Ascending aorta (tissue), 2 donors: ENCODE measurements at regions not wholly inside any gene's neighbourhood (a gene's known extent, or its start where the extent isn't known, plus 50 kb on each side); places are given as distances from the start of the nearest gene placed in this dataset.

Experiments
- DNase-seq, 2 donors: peaks; one replicate each; pipeline ENCODE4 v3.0.0-alpha.2; 2019; ENCODE audit warnings: low spot score in 2 of 2
- H3K27ac ChIP-seq, 2 donors: fragments of 200-600 bp; sonication (generic); one replicate each; pipeline ENCODE4 v1.5.1; 2016 to 2017; ENCODE audit warnings: mild to moderate bottlenecking in 1 of 2
- H3K27me3 ChIP-seq: fragments of 200-600 bp; sonication (generic); one replicate; pipeline ENCODE4 v1.5.1; 2017
- H3K36me3 ChIP-seq, 2 donors: fragments of 200-600 bp; sonication (generic); one replicate each; pipeline ENCODE4 v1.5.1; 2016
- H3K4me1 ChIP-seq, 2 donors: fragments of 200-600 bp; sonication (generic); one replicate each; pipeline ENCODE4 v1.5.1; 2016 to 2017; ENCODE audit warnings: mild to moderate bottlenecking in 1 of 2
- H3K4me3 ChIP-seq, 2 donors: fragments of 200-600 bp; sonication (generic); one replicate each; pipeline ENCODE4 v1.5.1; 2016 to 2017; ENCODE audit warnings: mild to moderate bottlenecking in 1 of 2
- H3K9me3 ChIP-seq, 2 donors: fragments of 200-600 bp; sonication (generic); one replicate each; pipeline ENCODE4 v1.5.1; 2016
- intact Hi-C: fragments of 100-400 bp; cut with DNase I; formaldehyde crosslinking; loops from one replicate; pipeline ENCODE4 v1.15.1; 2023
- TF ChIP-seq, protein P1 (sequence below), 3 experiments: fragments of 200-600 bp in 2 of 3; fragments of 450-650 bp in 1 of 3; sonication (generic) in 2 of 3; IDR thresholded peaks; one replicate each; pipeline ENCODE4 v1.5.1; 2016 to 2019; ENCODE audit warnings: antibody characterized with exemption in 3 of 3, mild to moderate bottlenecking in 1 of 3, moderate library complexity in 1 of 3

DNA sequence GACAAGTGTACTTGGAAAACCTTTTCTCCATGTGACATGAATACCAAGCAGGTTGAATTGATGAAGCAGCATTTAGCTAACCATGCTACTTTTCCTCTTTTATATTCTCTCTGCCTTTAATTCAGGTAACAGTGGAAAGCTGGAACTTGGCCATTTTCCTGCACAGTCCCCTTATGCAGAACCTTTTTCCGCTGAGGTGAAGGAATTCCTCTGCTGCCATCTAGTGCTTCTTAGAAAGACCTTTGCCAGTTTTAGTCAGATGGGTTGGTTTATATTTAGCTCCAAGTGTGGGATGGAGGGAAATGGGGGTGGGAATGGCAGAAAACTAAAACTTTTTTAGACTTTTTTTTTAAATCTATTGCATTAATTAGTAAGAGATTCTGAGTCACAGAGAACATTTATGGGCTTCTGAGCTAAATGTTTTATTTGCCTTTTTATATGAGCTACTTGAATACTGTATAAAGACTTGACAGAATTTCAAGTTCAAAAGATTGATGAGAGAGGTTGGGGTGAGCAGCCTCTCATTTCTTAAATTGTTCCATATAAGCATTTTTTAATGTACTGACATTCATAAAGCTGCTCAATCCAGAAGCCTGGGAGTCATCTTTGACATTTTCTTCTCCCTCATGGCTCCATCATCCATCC lies 153.9 kb upstream of the ZC3H12C start:
- no peak for DNase-seq
- no peaks in the 10 kb centered on the region for H3K4me1 ChIP-seq
- intact Hi-C loops, result no loop called here

DNA sequence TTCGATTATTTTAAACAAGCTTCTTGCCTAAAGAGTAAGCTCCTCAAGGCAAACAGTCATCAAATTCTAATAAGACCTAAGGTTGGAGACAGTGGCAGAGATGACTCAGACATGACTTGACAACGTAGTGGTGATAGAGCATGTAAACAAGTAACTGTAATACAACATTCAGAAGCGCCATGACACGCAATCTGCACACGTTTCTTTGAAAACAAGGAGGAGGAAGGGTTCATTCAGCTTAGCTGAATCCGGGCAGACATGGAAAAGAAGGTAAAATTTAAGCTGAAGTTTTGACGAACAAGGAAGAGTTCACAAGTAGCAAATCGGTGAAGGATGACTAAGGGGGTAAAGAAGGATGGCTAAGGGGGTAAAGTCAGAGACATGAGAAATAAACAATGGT lies 152.4 kb upstream of the ZC3H12C start:
- Histone ChIP-seq H3K27me3 (no peaks in the 10 kb centered on the region), H3K4me3 (no peak overlapping the region), H3K27ac (no peak overlapping the region), H3K9me3 (no peaks in the 10 kb centered on the region), H3K4me1 (no peaks in the 10 kb centered on the region), H3K36me3 (no peaks in the 10 kb centered on the region)
- DNase-seq, result no peak
- intact Hi-C loops, result loop anchor here (10.0 kb wide), 1 partner anchor 1246 kb away; no protein-coding TSS in a partner anchor
- TF ChIP-seq, protein P1, sequence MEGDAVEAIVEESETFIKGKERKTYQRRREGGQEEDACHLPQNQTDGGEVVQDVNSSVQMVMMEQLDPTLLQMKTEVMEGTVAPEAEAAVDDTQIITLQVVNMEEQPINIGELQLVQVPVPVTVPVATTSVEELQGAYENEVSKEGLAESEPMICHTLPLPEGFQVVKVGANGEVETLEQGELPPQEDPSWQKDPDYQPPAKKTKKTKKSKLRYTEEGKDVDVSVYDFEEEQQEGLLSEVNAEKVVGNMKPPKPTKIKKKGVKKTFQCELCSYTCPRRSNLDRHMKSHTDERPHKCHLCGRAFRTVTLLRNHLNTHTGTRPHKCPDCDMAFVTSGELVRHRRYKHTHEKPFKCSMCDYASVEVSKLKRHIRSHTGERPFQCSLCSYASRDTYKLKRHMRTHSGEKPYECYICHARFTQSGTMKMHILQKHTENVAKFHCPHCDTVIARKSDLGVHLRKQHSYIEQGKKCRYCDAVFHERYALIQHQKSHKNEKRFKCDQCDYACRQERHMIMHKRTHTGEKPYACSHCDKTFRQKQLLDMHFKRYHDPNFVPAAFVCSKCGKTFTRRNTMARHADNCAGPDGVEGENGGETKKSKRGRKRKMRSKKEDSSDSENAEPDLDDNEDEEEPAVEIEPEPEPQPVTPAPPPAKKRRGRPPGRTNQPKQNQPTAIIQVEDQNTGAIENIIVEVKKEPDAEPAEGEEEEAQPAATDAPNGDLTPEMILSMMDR (IDR thresholded peaks at IDR 0.05), result no peak

More for the DNA sequence above, 153.9 kb upstream of the ZC3H12C start:
- H3K27me3 ChIP-seq, result no peaks in the 10 kb centered on the region
- no peaks in the 10 kb centered on the region for H3K9me3 ChIP-seq
- H3K27ac ChIP-seq, result no peak overlapping the region
- TF ChIP-seq, protein P1 (IDR thresholded peaks at IDR 0.05), result peak in 2 of 3 experiments; percentile 31 to 58
- no peaks in the 10 kb centered on the region for H3K36me3 ChIP-seq
- H3K4me3 ChIP-seq, result no peak overlapping the region

DNA sequence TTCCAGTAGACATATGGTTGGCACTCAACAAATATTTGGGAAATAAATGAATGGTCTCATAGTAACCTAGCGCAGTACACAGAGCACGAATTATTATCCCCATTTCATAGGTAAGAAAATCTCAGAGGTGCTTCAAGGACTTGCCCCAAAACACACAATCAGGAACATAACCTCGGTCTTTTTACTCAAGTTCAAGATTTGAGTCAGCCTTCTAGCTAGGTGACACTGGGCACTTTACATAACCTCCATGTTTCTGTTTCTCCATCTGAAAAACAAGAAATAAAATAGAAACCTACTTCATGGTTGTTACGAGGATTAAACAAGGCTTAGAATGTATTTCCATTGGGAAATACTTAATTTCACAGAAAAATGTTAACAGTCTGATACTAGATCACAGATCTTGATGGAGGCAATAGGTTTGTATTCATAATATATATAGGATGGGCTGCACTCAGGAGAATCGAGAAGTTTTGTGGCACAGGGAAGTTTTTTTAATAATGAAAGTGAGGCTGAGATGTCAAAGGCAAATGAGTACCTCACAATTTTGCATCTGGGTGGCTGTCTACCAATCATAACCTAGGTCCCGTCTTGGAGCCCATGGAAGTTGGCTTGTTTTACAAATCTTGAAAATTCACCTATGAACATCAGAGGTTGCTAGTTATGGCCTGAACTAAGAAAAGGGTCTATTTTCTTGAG lies 147.4 kb upstream of the ZC3H12C start:
- H3K9me3 ChIP-seq, result no peaks in the 10 kb centered on the region
- H3K27ac ChIP-seq, result peak overlapping the region; percentile 47 to 78
- H3K4me3 ChIP-seq, result peak overlapping the region; percentile 40 to 51
- no peaks in the 10 kb centered on the region for H3K36me3 ChIP-seq
- DNase-seq, result no peak
- no peaks in the 10 kb centered on the region for H3K4me1 ChIP-seq
- TF ChIP-seq, protein P1 (IDR thresholded peaks at IDR 0.05), result no peak
- H3K27me3 ChIP-seq, result no peaks in the 10 kb centered on the region
- intact Hi-C loops, result loop anchor here (1.0 to 10.0 kb wide), 7 partner anchors 55 to 1251 kb away; partner anchors contain the start of genes RDX and ZC3H12C

DNA sequence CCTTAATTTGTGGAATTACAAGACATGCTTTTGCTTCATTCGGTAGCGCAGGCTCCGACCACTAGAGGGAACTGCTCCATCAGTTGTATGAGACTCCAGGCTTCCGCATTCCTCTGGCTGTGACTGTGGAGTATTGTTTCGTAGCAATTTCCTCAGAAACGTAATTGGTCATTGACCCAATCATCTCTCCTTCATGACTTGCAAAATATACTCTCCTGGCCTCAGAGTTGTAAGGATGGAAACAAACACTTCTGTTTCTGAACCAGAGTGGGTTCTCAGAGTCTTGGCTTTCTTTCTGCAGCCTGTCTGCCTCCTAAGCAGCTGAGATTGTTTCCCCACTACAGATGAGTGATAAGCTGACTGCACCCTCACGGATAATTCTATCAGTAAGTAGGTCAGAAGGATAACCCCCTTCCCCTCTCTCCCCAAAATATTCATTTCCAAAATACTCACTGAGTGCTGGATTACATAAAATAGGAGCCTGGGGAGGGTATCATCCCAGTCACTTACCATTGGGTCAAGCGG lies 146.8 kb upstream of the ZC3H12C start:
- intact Hi-C loops, result loop anchor here (1.0 to 10.0 kb wide), 7 partner anchors 54 to 1252 kb away; partner anchors contain the start of genes RDX and ZC3H12C
- peak overlapping the region; percentile 47 to 78 for H3K27ac ChIP-seq
- no peaks in the 10 kb centered on the region for H3K27me3 ChIP-seq
- peak overlapping the region; percentile 40 to 51 for H3K4me3 ChIP-seq
- DNase-seq, result peak; percentile 60 to 95
- H3K9me3 ChIP-seq, result no peaks in the 10 kb centered on the region
- no peaks in the 10 kb centered on the region for H3K36me3 ChIP-seq
- TF ChIP-seq, protein P1 (IDR thresholded peaks at IDR 0.05), result peak; percentile 85 to 94 (median 91)
- no peaks in the 10 kb centered on the region for H3K4me1 ChIP-seq

DNA sequence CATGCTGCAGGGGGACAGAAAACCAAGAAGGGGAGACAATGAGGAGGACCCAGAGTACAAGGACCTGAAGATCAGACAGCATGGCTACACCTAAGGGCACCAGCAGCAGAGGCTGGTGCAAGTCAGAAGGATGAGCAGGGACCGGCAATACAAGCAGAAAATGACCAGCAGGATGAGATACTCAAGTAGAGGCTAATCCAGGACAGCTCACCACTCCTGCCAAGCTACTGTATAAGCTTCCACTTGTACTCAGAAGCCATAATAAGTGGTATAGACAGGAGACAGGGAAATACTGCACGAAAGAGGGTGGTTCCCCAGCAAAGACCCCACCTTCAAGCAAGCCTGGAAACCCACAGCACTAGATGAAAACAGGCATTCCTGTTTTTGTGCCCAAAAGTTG lies 138.7 kb upstream of the ZC3H12C start:
- H3K4me3 ChIP-seq, result no peak overlapping the region
- TF ChIP-seq, protein P1 (IDR thresholded peaks at IDR 0.05), result no peak
- no peak for DNase-seq
- no peaks in the 10 kb centered on the region for H3K27me3 ChIP-seq
- no peak overlapping the region for H3K27ac ChIP-seq
- intact Hi-C loops, result no loop called here
- H3K9me3 ChIP-seq, result no peaks in the 10 kb centered on the region
- H3K4me1 ChIP-seq, result no peaks in the 10 kb centered on the region
- no peaks in the 10 kb centered on the region for H3K36me3 ChIP-seq
